Activated T-cell treated with anti-CD3 and anti-CD28 coated beads for 4 hours (primary cell): ENCODE measurements at regions not wholly inside any gene's neighbourhood (a gene's known extent, or its start where the extent isn't known, plus 50 kb on each side); places are given as distances from the start of the nearest gene placed in this dataset.

Source experiments
- DNase-seq: peaks from one replicate; pipeline ENCODE4 v3.0.0-alpha.2; 2020

DNA sequence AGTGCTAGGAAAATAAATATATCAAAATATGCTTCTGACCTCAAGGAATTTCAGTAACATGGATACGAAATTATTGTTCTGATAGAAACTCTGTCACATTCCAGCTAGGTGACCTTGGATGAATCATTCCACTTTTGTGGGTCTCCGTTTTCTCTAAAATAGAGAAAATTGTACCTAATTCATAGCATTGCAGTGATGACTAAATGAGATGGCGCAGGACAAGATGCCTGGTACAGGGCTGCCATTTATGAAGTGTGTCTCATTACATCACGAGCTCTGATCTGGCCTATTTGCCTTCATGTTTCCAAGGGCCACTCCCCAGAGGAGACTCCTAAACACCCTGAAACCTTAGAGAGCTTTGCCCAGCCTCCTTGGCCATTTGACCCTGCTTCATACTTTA, 480.0 kb upstream of the USP24 start:
- no peak for DNase-seq

GRCh38 chr1:55694310-55694801, 479.2 kb upstream of the USP24 start:
- DNase-seq: no peak

- DNase-seq: no peak
Measured at GRCh38 chr1:55692726-55693125, 477.6 kb upstream of the USP24 start.

DNA sequence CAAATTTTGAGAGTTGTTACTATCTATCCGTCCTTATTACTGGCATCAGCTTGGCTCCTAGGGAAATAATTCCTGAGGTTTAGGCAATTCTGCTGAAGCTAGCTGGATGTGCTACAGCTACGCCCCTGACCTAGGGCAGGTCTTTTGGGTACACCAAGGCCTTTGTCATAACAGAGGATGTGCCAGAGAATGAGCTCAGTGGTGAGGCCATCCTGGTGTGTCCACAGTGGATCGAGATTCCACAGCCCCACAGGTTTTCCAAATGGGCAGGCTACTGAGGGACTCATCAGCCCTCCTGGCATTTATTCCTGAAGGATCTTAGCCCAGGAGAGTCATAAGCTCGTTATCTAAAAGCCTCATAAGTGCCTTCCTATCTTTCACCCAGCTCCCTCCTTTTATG, 475.2 kb upstream of the USP24 start:
- no peak for DNase-seq

GRCh38 chr1:55689800-55690199, 474.6 kb upstream of the USP24 start:
- no peak for DNase-seq

DNA sequence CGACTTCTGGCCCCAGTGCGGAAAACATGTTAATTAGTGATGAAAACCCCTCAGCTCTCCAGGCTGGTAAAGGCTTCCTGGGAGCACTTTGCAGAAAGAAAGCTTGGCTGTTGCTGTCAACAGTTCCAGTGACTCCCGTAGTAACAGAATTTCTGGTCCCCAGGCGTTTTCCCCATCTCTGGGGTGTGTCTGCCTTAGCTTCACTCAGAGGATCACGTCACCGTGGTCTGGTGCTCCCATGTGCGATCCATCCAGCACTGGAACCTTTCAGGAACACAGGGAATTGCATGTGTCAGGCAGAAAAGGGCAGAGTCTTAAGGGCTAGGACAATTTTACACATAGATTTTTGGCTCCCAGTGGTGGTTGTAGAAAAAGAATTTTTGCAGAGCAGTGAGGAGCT, 470.4 kb upstream of the USP24 start:
- no peak for DNase-seq

DNA sequence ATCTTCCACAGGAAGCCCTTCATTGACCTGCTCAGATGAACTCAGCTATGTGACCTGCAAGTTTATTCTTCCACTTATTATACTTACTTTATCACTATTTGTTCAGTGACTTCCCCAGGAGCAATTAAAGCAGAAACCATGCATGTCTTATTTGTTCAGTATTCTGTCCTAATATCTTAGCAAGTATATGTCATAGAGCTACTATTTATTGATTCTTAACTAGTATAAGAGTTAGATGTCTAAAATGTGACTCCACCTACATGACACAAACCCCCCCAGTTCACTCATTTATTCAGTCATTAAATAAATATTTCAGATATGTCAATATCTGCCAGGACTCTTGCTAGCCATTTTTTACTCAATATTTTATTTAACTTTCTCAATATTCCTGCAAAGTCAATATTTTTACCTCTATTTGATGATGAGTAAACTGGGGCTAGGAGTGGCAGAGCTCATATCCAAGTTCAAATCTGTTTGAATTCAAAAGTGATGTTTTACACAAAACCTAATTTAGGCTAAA, 469.0 kb upstream of the USP24 start:
- DNase-seq: no peak

- no peak for DNase-seq
Measured at GRCh38 chr1:55682198-55682597, 467.0 kb upstream of the USP24 start.

GRCh38 chr1:55679971-55680370, 464.8 kb upstream of the USP24 start:
- DNase-seq: no peak

- no peak for DNase-seq
Measured at GRCh38 chr1:55673416-55673815, 458.3 kb upstream of the USP24 start.

- no peak for DNase-seq
Measured at GRCh38 chr1:55670331-55671082, 455.3 kb upstream of the USP24 start.

- no peak for DNase-seq
Measured at GRCh38 chr1:55669293-55669692, 454.1 kb upstream of the USP24 start.

DNA sequence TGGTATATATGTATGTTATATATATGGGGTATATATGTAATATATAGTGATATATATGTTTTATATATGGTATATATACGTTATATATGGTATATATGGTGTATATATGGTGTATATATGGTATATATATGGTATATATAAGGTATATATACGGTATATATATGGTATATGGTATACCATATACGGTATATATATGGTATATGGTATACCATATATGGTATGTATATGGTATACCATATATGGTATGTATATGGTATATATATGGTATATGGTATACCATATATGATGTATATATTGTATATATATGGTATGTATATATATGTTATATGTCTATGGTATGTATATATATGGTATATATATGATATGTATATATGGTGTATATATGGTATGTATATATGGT, 447.7 kb upstream of the USP24 start:
- DNase-seq: no peak

GRCh38 chr1:55658917-55659316, 443.8 kb upstream of the USP24 start:
- no peak for DNase-seq

DNA sequence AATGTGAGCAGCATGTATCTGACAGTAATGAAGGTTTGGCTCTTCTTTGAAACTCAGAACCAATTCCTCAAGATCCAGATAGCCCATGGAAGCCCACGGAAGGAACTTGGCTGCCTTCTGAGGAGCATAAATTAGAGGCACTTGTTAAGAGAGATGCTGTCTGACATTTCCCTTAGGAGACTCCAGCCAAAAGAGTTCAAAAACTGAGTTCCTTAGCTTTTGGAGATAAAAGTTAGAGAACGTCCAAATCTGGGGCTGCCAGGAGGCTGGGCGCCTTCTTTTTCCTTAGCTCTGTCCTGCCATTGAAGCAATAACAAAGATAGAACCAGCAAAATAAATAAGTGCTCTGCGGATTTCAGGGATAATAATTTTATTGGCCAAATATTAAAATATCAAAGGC, 439.6 kb upstream of the USP24 start:
- DNase-seq: no peak

DNA sequence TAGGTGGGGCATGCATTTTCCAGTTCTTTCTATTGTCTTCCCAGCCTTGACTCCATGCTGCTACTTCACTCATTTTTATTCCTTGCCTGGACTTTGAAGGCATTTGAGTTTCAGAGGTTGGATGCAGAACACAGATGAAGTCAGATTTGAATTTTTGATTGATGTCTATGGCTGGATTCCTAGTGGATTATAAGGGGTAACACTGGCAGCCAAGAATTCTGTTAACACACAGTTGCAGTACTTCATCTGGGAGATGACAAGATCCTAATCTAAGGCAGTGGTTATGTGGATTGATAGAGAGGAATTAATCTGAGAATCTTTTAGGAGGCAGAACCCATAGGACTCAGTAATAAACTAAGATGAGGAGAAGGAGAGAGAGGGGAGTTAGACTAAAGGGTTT, 439.0 kb upstream of the USP24 start:
- no peak for DNase-seq

DNA sequence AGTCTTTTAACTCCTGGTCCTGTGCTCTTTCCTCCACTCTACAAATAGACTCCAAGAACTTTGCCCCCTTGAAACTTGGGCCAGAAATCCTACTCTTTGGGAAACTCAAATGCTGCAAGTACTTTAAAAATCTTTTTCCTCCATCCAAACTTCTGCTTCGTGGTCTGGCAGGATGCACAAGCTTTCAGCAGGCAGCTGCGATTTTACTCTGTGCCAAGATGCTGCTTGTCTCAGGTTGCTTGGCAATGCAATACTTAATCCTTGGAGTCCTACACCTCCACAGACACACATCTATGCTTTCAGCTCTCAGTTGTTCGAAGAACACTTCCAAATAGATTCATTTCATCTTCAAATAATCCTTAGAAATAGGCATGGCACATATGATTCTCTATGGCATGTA, 435.3 kb upstream of the USP24 start:
- no peak for DNase-seq

- no peak for DNase-seq
Measured at GRCh38 chr1:55646181-55646580, 431.0 kb upstream of the USP24 start.

- DNase-seq: no peak
Measured at GRCh38 chr1:55645270-55645669, 430.1 kb upstream of the USP24 start.

- no peak for DNase-seq
Measured at GRCh38 chr1:55641947-55642346, 426.8 kb upstream of the USP24 start.

DNA sequence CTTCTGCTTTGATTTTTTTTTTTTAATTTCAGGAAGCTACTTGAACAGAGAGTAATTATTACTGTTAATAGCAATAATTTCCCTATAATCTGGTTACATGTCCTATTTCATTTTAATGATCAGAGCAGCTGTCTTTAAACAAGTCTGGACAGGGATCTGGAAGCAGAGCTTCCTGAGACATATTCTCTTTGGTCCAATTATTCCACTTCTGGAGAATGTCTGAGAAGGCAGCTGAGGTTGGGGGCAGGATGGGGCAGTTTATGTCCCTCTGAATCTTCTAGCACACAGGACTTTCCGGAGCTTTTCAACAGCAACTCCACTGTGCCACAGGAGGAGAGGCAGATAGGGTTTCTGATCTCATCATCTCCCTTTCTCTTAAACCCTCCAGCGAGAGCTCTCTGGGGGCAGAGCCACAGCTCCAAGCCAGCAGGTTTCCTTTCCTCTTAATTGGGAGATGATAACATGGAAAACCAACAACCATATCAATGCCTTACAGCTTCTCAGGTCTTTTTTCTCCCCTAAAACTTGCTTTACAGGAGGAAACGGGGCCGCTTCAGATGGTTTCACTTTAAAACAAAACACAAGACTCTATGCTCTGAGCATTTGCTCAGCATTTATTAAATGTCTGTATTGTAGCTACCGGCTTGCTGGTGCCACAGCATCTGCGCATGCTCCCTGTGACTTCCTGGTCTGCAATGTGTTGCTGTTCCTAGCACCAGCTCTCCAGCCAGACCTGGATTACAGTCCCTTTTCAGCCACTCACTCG, 425.7 kb upstream of the USP24 start:
- DNase-seq: no peak

DNA sequence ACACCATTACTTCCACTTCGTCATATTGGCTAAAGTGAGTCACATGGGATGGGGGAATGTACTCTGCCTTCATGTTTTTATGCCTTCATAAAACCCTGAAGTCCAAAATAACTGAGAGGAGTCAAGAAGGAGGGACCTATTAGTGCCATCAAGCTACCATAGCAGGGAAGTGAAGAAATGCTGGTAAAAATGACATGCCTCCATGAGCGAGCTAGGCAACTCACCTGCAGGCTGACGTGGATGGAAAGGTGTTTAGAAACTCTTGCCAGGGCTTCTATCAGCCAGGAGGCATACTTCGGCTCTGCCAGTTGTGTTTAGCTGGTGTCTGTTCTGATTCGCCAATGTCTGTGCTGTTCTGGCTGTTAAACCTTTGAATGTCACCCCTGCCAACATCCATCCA, 424.4 kb upstream of the USP24 start:
- DNase-seq: no peak

DNA sequence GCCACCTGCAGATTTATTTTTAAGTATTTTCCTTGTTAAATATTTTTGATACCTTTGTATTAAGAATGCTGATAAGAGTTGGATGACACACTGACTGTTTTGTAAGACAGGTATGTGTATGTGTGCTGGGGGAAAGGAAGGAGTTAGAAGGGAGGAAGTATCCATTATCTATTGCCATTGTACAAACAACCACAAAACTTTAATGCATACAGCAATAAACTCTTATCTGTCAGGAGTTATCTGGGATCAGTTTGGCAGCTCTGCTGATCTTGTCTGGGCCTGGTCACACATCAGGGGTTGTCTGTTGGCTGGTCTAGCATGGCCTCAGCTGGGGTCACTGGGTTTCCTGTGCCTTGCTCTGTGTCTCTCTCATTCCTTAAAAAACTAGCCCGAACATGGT, 423.9 kb upstream of the USP24 start:
- DNase-seq: no peak

DNA sequence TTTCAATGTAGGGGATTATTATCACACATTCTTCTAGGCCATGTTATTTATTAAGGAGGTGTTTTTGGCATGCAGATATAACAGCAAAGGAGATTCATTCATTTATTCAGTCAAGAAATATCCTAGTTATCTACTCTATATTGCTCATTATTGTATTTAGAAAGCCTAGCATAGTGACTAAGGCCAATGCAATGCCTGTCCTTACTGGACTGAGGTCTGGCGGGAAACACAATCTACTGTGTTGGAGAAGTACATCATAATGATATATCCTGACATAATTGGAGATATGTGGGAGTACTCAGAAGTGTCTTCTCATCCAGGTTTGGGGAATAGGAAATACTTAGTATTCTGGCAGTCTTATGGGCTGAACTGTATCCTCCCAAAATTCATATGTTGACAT, 421.5 kb upstream of the USP24 start:
- no peak for DNase-seq
